Testis (tissue), 2 donors: ENCODE measurements at regions not wholly inside any gene's neighbourhood (a gene's known extent, or its start where the extent isn't known, plus 50 kb on each side); places are given as distances from the start of the nearest gene placed in this dataset.
"Not testable (repeated sequence)": the region's sequence is repeated elsewhere in the genome, so short reads cannot be mapped to it uniquely, and the experiment has no call there.

Experiments used
- DNase-seq: peaks from one replicate; pipeline ENCODE4 v3.0.0-alpha.2; 2019
- H3K27ac ChIP-seq, 2 donors: fragments of 200-600 bp; sonication (generic); one replicate each; pipeline ENCODE4 v1.5.1; 2019
- H3K27me3 ChIP-seq: fragments of 200-600 bp; sonication (generic); one replicate; pipeline ENCODE4 v1.5.1; 2019
- H3K36me3 ChIP-seq: fragments of 200-600 bp; sonication (generic); one replicate; pipeline ENCODE4 v1.5.1; 2017; ENCODE audit warnings: low read depth; ENCODE audit errors: missing control alignments
- H3K4me1 ChIP-seq: fragments of 200-600 bp; sonication (generic); one replicate; pipeline ENCODE4 v1.5.1; 2019
- H3K4me3 ChIP-seq, 2 donors: fragments of 200-600 bp; sonication (generic); one replicate each; pipeline ENCODE4 v1.5.1; 2017 to 2019
- H3K9me3 ChIP-seq: fragments of 200-600 bp; sonication (generic); one replicate; pipeline ENCODE4 v1.5.1; 2017
- POLR2A ChIP-seq: fragments of 450-650 bp; IDR thresholded peaks from one replicate; pipeline ENCODE4 v1.6.1; 2017; ENCODE audit warnings: antibody characterized with exemption, mild to moderate bottlenecking, moderate library complexity
- WGBS, 2 donors: methylation state at CpG; one replicate each; pipeline ENCODE4 v1.1.5; 2018; 5-methylcytosine and 5-hydroxymethylcytosine counted together
- intact Hi-C: fragments of 100-400 bp; cut with DNase I; formaldehyde crosslinking; loops from one replicate; pipeline ENCODE4 v1.15.1; 2023; ENCODE audit warnings: low total_unique reads
- TF ChIP-seq, protein P1 (sequence below), 3 experiments: fragments of 450-650 bp in 2 of 3; fragments of 200-600 bp in 1 of 3; sonication (generic) in 1 of 3; IDR thresholded peaks; one replicate each; pipeline ENCODE4 v1.5.1; 2016 to 2019; ENCODE audit warnings: antibody characterized with exemption in 3 of 3, mild to moderate bottlenecking in 2 of 3, moderate library complexity in 1 of 3

- H3K9me3 ChIP-seq = no peaks in the 10 kb centered on the region
- H3K4me1 ChIP-seq = no peaks in the 10 kb centered on the region
- WGBS, 2 donors = 56 to 76% methylated on average over 5 of the region's 5 CpGs
- TF ChIP-seq POLR2A = no peak
- TF ChIP-seq, protein P1, sequence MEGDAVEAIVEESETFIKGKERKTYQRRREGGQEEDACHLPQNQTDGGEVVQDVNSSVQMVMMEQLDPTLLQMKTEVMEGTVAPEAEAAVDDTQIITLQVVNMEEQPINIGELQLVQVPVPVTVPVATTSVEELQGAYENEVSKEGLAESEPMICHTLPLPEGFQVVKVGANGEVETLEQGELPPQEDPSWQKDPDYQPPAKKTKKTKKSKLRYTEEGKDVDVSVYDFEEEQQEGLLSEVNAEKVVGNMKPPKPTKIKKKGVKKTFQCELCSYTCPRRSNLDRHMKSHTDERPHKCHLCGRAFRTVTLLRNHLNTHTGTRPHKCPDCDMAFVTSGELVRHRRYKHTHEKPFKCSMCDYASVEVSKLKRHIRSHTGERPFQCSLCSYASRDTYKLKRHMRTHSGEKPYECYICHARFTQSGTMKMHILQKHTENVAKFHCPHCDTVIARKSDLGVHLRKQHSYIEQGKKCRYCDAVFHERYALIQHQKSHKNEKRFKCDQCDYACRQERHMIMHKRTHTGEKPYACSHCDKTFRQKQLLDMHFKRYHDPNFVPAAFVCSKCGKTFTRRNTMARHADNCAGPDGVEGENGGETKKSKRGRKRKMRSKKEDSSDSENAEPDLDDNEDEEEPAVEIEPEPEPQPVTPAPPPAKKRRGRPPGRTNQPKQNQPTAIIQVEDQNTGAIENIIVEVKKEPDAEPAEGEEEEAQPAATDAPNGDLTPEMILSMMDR (IDR thresholded peaks at IDR 0.05) = no peak
- H3K36me3 ChIP-seq = no peaks in the 10 kb centered on the region
- no peak overlapping the region for H3K27ac ChIP-seq
- no peak overlapping the region for H3K4me3 ChIP-seq
- DNase-seq = no peak
- H3K27me3 ChIP-seq = no peaks in the 10 kb centered on the region
- intact Hi-C loops = no loop called here
These were observed 163.6 kb downstream of the C1D start for GRCh38 chr2:67899187-67899586.

GRCh38 chr2:67900826-67901225 lies 162.0 kb downstream of the C1D start:
- intact Hi-C loops = no loop called here

DNA sequence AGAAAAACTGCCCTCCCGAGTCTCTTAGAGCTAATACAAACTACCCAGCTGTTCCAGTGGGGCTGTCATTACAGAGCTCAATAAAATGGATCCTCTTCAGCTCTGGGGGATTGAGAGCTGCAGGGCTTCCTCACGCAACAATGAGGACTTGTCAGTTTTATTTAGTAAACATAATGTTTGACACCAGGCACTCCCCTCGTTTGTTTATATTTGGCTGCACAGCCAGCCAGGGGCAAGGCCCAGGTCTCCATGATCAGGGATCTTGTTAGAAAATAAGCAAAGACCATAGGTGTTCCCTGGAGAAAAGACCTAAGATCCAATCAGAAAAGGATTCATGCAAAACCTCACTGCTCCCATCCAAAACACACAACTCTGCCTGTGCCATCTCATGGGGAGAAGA lies 158.2 kb downstream of the C1D start:
- H3K27ac ChIP-seq = no peak overlapping the region
- no peaks in the 10 kb centered on the region for H3K36me3 ChIP-seq
- intact Hi-C loops = no loop called here
- H3K9me3 ChIP-seq = no peaks in the 10 kb centered on the region
- H3K4me3 ChIP-seq = no peak overlapping the region
- TF ChIP-seq, protein P1 (IDR thresholded peaks at IDR 0.05) = no peak
- TF ChIP-seq POLR2A = no peak
- WGBS, 2 donors = 68 to 88% methylated on average over 3 of the region's 3 CpGs
- H3K27me3 ChIP-seq = no peaks in the 10 kb centered on the region
- H3K4me1 ChIP-seq = no peaks in the 10 kb centered on the region
- no peak for DNase-seq

More at GRCh38 chr2:67900826-67901225, 162.0 kb downstream of the C1D start:
- Histone ChIP-seq H3K9me3 (no peaks in the 10 kb centered on the region), H3K27ac (no peak overlapping the region), H3K4me3 (no peak overlapping the region), H3K4me1 (no peaks in the 10 kb centered on the region), H3K36me3 (no peaks in the 10 kb centered on the region), H3K27me3 (no peaks in the 10 kb centered on the region)
- no peak for DNase-seq
- WGBS, 2 donors = 77 to 91% methylated on average over 1 of the region's 1 CpG
- no peak for TF ChIP-seq POLR2A
- TF ChIP-seq, protein P1 (IDR thresholded peaks at IDR 0.05) = no peak

DNA sequence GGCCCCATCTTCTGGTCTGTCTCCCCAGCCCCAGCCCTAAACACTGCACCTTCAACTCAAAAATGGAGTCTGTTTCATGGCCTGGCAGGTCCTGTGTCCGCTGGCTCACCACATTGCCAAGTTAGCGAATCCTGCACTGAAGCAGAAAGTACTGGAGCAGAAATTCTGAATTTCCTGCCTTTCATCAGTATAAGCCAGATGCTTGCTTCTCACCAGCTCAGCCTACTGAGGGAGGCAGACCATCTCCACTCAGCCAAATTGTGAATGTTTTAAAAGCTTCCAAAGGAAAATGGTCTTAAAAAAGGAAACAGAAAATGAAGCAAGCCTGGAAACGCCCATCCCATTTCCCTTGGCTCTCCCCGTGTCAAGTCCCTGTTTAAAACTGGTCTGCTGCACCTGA lies 157.8 kb downstream of the C1D start:
- no peak overlapping the region for H3K4me3 ChIP-seq
- TF ChIP-seq, protein P1 (IDR thresholded peaks at IDR 0.05) = no peak
- no peak for TF ChIP-seq POLR2A
- no peaks in the 10 kb centered on the region for H3K27me3 ChIP-seq
- DNase-seq = no peak
- intact Hi-C loops = no loop called here
- H3K9me3 ChIP-seq = no peaks in the 10 kb centered on the region
- H3K36me3 ChIP-seq = no peaks in the 10 kb centered on the region
- no peaks in the 10 kb centered on the region for H3K4me1 ChIP-seq
- WGBS, 2 donors = 80 to 86% methylated on average over 4 of the region's 4 CpGs
- H3K27ac ChIP-seq = no peak overlapping the region

- H3K4me3 ChIP-seq, intact Hi-C loops, H3K4me1 ChIP-seq, DNase-seq, H3K9me3 ChIP-seq, H3K27ac ChIP-seq, H3K27me3 ChIP-seq, H3K36me3 ChIP-seq: not testable (repeated sequence)
These were observed 156.3 kb downstream of the C1D start for GRCh38 chr2:67906547-67906946.
